Breast epithelium (tissue), 4 donors: ENCODE measurements at regions not wholly inside any gene's neighbourhood (a gene's known extent, or its start where the extent isn't known, plus 50 kb on each side); places are given as distances from the start of the nearest gene placed in this dataset.

Experiments used
- DNase-seq, 2 donors: peaks; one replicate each; pipeline ENCODE4 v3.0.0-alpha.2; 2019; ENCODE audit warnings: low spot score in 2 of 2
- H3K27ac ChIP-seq, 2 donors: fragments of 200-600 bp; sonication (generic) in 1 of 2; one replicate each; pipeline ENCODE4 v1.5.1; 2016 to 2019; ENCODE audit warnings: mild to moderate bottlenecking in 1 of 2
- H3K27me3 ChIP-seq, 2 donors: fragments of 200-600 bp; sonication (generic) in 1 of 2; one replicate each; pipeline versions ENCODE4 v1.5.1 to v1.6.0; 2017 to 2019; ENCODE audit warnings: control low read depth in 1 of 2, mild to moderate bottlenecking in 1 of 2
- H3K36me3 ChIP-seq: fragments of 200-600 bp; one replicate; pipeline ENCODE4 v1.5.1; 2019
- H3K4me1 ChIP-seq, 2 donors: fragments of 200-600 bp; sonication (generic); one replicate each; pipeline ENCODE4 v1.5.1; 2016 to 2019; ENCODE audit warnings: control low read depth in 1 of 2
- H3K4me3 ChIP-seq, 3 donors: fragments of 200-600 bp; sonication (generic); 1 replicate in 2 of 3; 2 replicates in 1 of 3; pipeline ENCODE4 v1.5.1; 2016 to 2019; ENCODE audit warnings: mild to moderate bottlenecking in 3 of 3, moderate library complexity in 2 of 3
- H3K9me3 ChIP-seq, 2 donors: fragments of 200-600 bp; sonication (generic) in 1 of 2; one replicate each; pipeline ENCODE4 v1.5.1; 2016 to 2019; ENCODE audit warnings: control low read depth in 1 of 2
- CTCF ChIP-seq, 3 donors: fragments of 450-650 bp; IDR thresholded peaks; one replicate each; pipeline ENCODE4 v1.5.1; 2016 to 2017; ENCODE audit warnings: antibody characterized with exemption in 3 of 3, mild to moderate bottlenecking in 3 of 3, moderate library complexity in 3 of 3
- POLR2A ChIP-seq: fragments of 450-650 bp; IDR thresholded peaks from one replicate; pipeline ENCODE4 v1.6.1; 2016; ENCODE audit warnings: antibody characterized with exemption, mild to moderate bottlenecking, moderate library complexity
- POLR2AphosphoS5 ChIP-seq, 3 donors: sonication (generic); formaldehyde crosslinking; IDR thresholded peaks; one replicate each; pipeline ENCODE4 v1.6.1; 2017; ENCODE audit warnings: antibody characterized with exemption in 3 of 3
- intact Hi-C: fragments of 100-400 bp; cut with DNase I; formaldehyde crosslinking; loops from one replicate; pipeline ENCODE4 v1.15.1; 2023; ENCODE audit warnings: low total_unique reads

DNA sequence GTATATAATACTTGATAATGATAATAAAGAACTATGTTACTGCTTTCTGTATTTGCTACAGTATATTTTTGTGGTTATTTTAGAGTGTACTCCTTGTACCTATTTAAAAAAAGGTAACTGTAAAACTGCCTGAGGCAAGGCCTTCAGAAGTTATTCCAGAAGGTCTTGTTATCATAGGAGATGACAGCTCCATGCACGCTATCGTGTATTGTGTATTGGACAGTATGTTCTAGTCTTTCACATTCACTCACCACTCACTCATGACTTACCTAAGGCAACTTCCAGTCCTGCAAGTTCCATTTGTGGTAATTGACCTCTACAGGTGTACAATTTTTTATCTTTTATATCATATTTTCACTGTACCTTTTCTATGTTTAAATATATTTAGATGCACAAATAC, 100.7 kb downstream of the ARL4A start:
- no peaks in the 10 kb centered on the region for H3K36me3 ChIP-seq
- no peak for DNase-seq
- H3K4me1 ChIP-seq = no peaks in the 10 kb centered on the region
- H3K4me3 ChIP-seq = no peak overlapping the region
- no peaks in the 10 kb centered on the region for H3K9me3 ChIP-seq
- H3K27ac ChIP-seq = no peak overlapping the region
- no peaks in the 10 kb centered on the region for H3K27me3 ChIP-seq
- intact Hi-C loops = no loop called here
- TF ChIP-seq CTCF (IDR thresholded peaks at IDR 0.05) (no peak), POLR2A (no peak), POLR2AphosphoS5 (IDR thresholded peaks at IDR 0.05) (no peak)

- H3K4me1 ChIP-seq = no peaks in the 10 kb centered on the region
- H3K27ac ChIP-seq = no peak overlapping the region
- TF ChIP-seq POLR2A (no peak), CTCF (IDR thresholded peaks at IDR 0.05) (no peak), POLR2AphosphoS5 (IDR thresholded peaks at IDR 0.05) (no peak)
- no peak overlapping the region for H3K4me3 ChIP-seq
- no peak for DNase-seq
- H3K36me3 ChIP-seq = no peaks in the 10 kb centered on the region
- intact Hi-C loops = no loop called here
- no peaks in the 10 kb centered on the region for H3K27me3 ChIP-seq
- no peaks in the 10 kb centered on the region for H3K9me3 ChIP-seq
Measured at GRCh38 chr7:12788591-12788990, 101.2 kb downstream of the ARL4A start.

DNA sequence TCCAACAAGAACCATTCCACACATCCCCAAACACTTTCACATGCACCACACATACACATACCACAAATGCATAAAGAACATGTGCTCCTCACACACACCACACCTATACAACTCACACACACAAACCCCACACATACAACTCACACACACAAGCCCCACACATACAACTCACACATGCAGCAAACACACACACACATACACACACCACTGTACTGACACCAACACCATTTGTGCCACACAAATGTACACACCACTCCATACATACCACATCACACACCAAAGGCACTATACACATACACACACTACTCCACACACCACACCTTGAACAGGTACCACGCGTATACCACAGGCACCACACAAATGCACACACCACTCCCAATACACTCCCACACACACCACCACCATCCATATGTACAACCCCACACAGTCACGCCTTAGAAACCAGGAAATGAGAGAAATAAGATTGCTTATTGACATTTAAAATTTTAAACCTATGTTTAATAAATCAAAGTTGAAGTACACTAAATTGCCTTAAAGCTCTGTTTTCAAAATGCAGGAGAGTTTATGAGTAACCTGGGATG, 107.4 kb downstream of the ARL4A start:
- no peaks in the 10 kb centered on the region for H3K27me3 ChIP-seq
- no peaks in the 10 kb centered on the region for H3K36me3 ChIP-seq
- H3K27ac ChIP-seq = no peak overlapping the region
- H3K4me1 ChIP-seq = no peaks in the 10 kb centered on the region
- TF ChIP-seq CTCF (IDR thresholded peaks at IDR 0.05) = no peak
- no peak for TF ChIP-seq POLR2A
- TF ChIP-seq POLR2AphosphoS5 (IDR thresholded peaks at IDR 0.05) = no peak
- DNase-seq = no peak
- no peaks in the 10 kb centered on the region for H3K9me3 ChIP-seq
- intact Hi-C loops = no loop called here
- no peak overlapping the region for H3K4me3 ChIP-seq

DNA sequence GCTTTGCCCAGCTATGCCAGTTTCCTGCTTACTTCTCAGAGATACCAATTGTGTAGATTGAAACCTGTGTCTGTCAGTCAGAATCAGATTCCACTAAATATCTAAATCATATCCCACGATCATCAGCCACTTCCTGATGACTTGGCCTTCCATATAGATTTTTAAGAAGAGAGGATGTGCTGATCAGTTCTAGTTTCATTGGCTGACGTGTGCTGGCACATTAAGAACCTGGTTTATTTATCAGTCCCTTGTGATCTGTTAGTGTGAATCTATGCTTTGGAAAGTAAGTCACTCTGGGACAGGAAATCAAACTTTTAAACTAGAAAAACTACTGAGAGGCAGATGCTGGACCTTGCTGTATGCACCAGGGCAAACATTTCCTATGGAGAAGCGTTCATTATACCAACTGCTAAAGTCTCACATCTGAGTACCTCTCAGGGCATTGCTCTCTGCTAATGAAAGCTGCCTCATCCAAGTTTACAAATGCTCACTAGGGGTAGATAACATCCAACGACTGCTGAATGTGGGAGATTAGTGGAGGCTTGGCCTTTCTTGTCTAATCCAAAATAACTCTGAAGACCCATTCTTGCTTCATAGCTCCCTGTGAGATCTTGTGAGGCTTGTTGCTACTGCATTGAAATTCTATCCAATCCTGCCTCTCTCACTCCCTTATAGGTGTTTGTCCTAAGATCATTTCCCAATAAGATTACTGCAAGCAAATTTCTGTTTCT, 109.1 kb downstream of the ARL4A start:
- no peak for DNase-seq
- H3K36me3 ChIP-seq = no peaks in the 10 kb centered on the region
- peak overlapping the region in 1 of 2 donors; percentile 43 for H3K27ac ChIP-seq
- no peaks in the 10 kb centered on the region for H3K27me3 ChIP-seq
- H3K9me3 ChIP-seq = no peaks in the 10 kb centered on the region
- intact Hi-C loops = no loop called here
- no peak overlapping the region for H3K4me3 ChIP-seq
- TF ChIP-seq POLR2A (no peak), CTCF (IDR thresholded peaks at IDR 0.05) (no peak), POLR2AphosphoS5 (IDR thresholded peaks at IDR 0.05) (no peak)
- no peaks in the 10 kb centered on the region for H3K4me1 ChIP-seq

DNA sequence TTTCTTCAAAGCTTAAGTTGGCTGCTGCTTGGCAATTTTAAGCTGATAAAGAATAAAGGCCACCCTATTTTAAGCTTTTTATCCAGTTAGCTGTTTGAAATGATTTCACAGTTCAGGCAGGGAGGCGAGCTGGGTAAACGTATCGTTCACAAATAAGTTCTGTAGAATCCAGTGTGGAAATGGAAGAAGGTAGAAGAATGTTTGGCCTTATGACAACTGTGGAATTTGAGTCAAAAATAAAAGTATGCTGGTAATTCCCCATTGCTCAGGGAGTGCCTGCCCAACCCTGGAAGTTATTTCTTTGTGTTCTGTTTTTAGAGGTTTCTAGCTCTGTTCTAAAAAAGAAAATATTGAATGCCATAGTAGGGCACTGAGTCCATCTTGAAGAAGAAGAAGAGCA, 113.1 kb downstream of the ARL4A start:
- intact Hi-C loops = no loop called here
- no peak for TF ChIP-seq CTCF (IDR thresholded peaks at IDR 0.05)
- TF ChIP-seq POLR2AphosphoS5 (IDR thresholded peaks at IDR 0.05) = no peak

More for the DNA sequence above, 113.1 kb downstream of the ARL4A start:
- Histone ChIP-seq H3K27me3 (no peaks in the 10 kb centered on the region), H3K4me1 (no peaks in the 10 kb centered on the region), H3K4me3 (no peak overlapping the region), H3K9me3 (no peaks in the 10 kb centered on the region), H3K27ac (no peak overlapping the region), H3K36me3 (no peaks in the 10 kb centered on the region)
- no peak for DNase-seq
